Prostate gland (tissue), 2 donors: ENCODE measurements at regions not wholly inside any gene's neighbourhood (a gene's known extent, or its start where the extent isn't known, plus 50 kb on each side); places are given as distances from the start of the nearest gene placed in this dataset.

Experiments
- DNase-seq: peaks from one replicate; pipeline ENCODE4 v3.0.0-alpha.2; 2019; ENCODE audit warnings: low spot score
- H3K27ac ChIP-seq, 2 donors: fragments of 200-600 bp; sonication (generic); 2 replicates each; pipeline ENCODE4 v1.5.1; 2017 to 2019
- H3K27me3 ChIP-seq: fragments of 200-600 bp; sonication (generic); replicated peaks from 2 replicates; pipeline ENCODE4 v1.5.1; 2019; ENCODE audit not compliant: insufficient read depth
- H3K36me3 ChIP-seq, 2 donors: fragments of 200-600 bp; sonication (generic); 1 replicate in 1 of 2; 2 replicates in 1 of 2; pipeline versions ENCODE4 v1.5.1 to v1.8.1; 2017 to 2019
- H3K4me1 ChIP-seq: fragments of 200-600 bp; sonication (generic); replicated peaks from 2 replicates; pipeline ENCODE4 v1.5.1; 2019
- H3K4me3 ChIP-seq, 2 donors: fragments of 200-600 bp; sonication (generic); 2 replicates each; pipeline ENCODE4 v1.5.1; 2017 to 2019
- H3K9me3 ChIP-seq: fragments of 200-600 bp; sonication (generic); 2 replicates; pipeline ENCODE4 v1.5.1; 2017
- CTCF ChIP-seq, 4 experiments: fragments of 200-600 bp in 2 of 4; fragments of 450-650 bp in 2 of 4; sonication (generic) in 2 of 4; IDR thresholded peaks; 1 replicate in 3 of 4; 2 replicates in 1 of 4; pipeline ENCODE4 v1.5.1; 2016 to 2019; ENCODE audit warnings: antibody characterized with exemption in 4 of 4, mild to moderate bottlenecking in 2 of 4, moderate library complexity in 2 of 4
- POLR2A ChIP-seq: fragments of 450-650 bp; IDR thresholded peaks from one replicate; pipeline ENCODE4 v1.6.1; 2016; ENCODE audit warnings: antibody characterized with exemption, mild to moderate bottlenecking
- POLR2AphosphoS5 ChIP-seq: sonication (generic); formaldehyde crosslinking; IDR thresholded peaks from one replicate; pipeline ENCODE4 v1.6.1; 2017; ENCODE audit warnings: antibody characterized with exemption
- WGBS: methylation state at CpG from one replicate; pipeline ENCODE4 v1.1.5; 2018; 5-methylcytosine and 5-hydroxymethylcytosine counted together
- intact Hi-C: fragments of 100-400 bp; cut with DNase I; formaldehyde crosslinking; loops from one replicate; pipeline ENCODE4 v1.14.2; 2022

- Histone ChIP-seq H3K4me1 (no peaks in the 10 kb centered on the region), H3K4me3 (no peak overlapping the region), H3K36me3 (no peaks in the 10 kb centered on the region), H3K27me3 (no peaks in the 10 kb centered on the region), H3K27ac (no peak overlapping the region), H3K9me3 (no peaks in the 10 kb centered on the region)
- intact Hi-C loops = no loop called here
- TF ChIP-seq POLR2AphosphoS5 = no peak
- TF ChIP-seq POLR2A = no peak
- TF ChIP-seq CTCF (IDR thresholded peaks at IDR 0.05) = no peak
- no peak for DNase-seq
- WGBS = 92% methylated on average over 6 of the region's 6 CpGs
Measured at GRCh38 chr3:94946683-94947082, 883.8 kb downstream of the NSUN3 start.

GRCh38 chr3:94961423-94962100 is 898.7 kb downstream of the NSUN3 start:
- DNase-seq = no peak
- no peak overlapping the region for H3K27ac ChIP-seq

GRCh38 chr3:94965867-94966475 is 903.1 kb downstream of the NSUN3 start:
- no peaks in the 10 kb centered on the region for H3K9me3 ChIP-seq
- no peak for DNase-seq
- H3K4me3 ChIP-seq = no peak overlapping the region
- intact Hi-C loops = no loop called here
- no peak overlapping the region for H3K27ac ChIP-seq
- 59% methylated on average over 2 of the region's 2 CpGs for WGBS
- no peaks in the 10 kb centered on the region for H3K27me3 ChIP-seq
- TF ChIP-seq POLR2AphosphoS5 = no peak
- TF ChIP-seq CTCF (IDR thresholded peaks at IDR 0.05) = no peak
- TF ChIP-seq POLR2A = no peak
- H3K36me3 ChIP-seq = no peaks in the 10 kb centered on the region
- H3K4me1 ChIP-seq = no peaks in the 10 kb centered on the region

More at GRCh38 chr3:94961423-94962100, 898.7 kb downstream of the NSUN3 start:
- Histone ChIP-seq H3K36me3 (no peaks in the 10 kb centered on the region), H3K27me3 (no peaks in the 10 kb centered on the region), H3K4me1 (no peaks in the 10 kb centered on the region), H3K4me3 (no peak overlapping the region), H3K9me3 (no peaks in the 10 kb centered on the region)
- WGBS = 51% methylated on average over 6 of the region's 6 CpGs
- TF ChIP-seq CTCF (IDR thresholded peaks at IDR 0.05) = no peak
- TF ChIP-seq POLR2A = no peak
- TF ChIP-seq POLR2AphosphoS5 = no peak
- intact Hi-C loops = no loop called here

GRCh38 chr3:94967196-94967595 is 904.3 kb downstream of the NSUN3 start:
- Histone ChIP-seq H3K4me1 (no peaks in the 10 kb centered on the region), H3K27ac (no peak overlapping the region), H3K36me3 (no peaks in the 10 kb centered on the region), H3K9me3 (no peaks in the 10 kb centered on the region), H3K27me3 (no peaks in the 10 kb centered on the region), H3K4me3 (no peak overlapping the region)
- no peak for DNase-seq
- TF ChIP-seq POLR2A (no peak), CTCF (IDR thresholded peaks at IDR 0.05) (no peak), POLR2AphosphoS5 (no peak)
- 23% methylated on average over 2 of the region's 2 CpGs for WGBS
- intact Hi-C loops = no loop called here

- Histone ChIP-seq H3K9me3 (no peaks in the 10 kb centered on the region), H3K4me3 (no peak overlapping the region), H3K36me3 (no peaks in the 10 kb centered on the region), H3K27ac (no peak overlapping the region), H3K27me3 (no peaks in the 10 kb centered on the region), H3K4me1 (no peaks in the 10 kb centered on the region)
- DNase-seq = no peak
- TF ChIP-seq POLR2AphosphoS5 (no peak), POLR2A (no peak), CTCF (IDR thresholded peaks at IDR 0.05) (no peak)
- 22% methylated on average over 1 of the region's 1 CpG for WGBS
- intact Hi-C loops = no loop called here
Measured at GRCh38 chr3:94968519-94968918, 905.7 kb downstream of the NSUN3 start.
